Left kidney (tissue), 1 donor: ENCODE measurements at regions not wholly inside any gene's neighbourhood (a gene's known extent, or its start where the extent isn't known, plus 50 kb on each side); places are given as distances from the start of the nearest gene placed in this dataset.
"Not testable (repeated sequence)": the region's sequence is repeated elsewhere in the genome, so short reads cannot be mapped to it uniquely, and the experiment has no call there.

ENCODE experiments used
- DNase-seq: peaks from one replicate; pipeline ENCODE4 v3.0.0-alpha.2; 2013

DNA sequence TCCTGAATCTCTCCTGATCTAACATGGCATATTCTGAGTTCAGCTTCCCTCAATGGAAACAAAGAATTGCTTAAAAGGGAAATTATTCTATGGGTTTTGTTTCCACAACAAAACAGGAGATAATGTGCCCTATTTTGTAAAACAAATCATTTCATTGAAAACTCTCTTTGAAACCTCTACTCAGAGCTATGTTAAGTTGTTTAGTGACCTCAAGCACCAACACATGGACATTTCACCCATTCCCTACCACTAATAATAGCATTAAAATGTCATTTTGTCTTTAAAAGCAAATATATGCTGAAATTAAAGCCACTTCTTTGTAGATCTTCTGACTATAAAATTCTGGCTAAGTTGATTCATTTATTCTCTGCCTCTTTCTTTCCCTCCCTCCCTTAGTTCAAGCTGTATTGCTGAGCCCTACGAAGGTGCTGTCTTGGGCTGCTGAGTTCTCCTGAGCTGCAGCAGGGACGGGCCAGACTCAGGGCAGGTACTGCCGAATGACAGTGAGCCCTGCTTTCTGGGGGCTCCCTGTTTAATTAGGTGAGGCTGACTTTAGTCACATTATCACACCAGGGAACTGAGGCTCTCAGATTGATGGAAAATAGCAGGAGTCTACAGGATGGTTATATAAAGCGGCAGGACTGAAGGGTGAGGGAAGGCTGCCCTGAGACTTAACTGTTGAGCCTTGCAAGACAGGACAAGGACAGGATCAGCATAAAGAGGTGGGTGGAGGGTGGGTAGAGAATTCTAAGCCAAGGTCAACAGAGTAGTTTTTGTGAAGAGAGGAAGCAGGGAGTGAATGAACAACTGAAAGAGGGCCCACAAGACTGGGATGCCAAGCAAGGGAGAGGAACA is 1685.1 kb downstream of the SPATA31A7 start:
- DNase-seq = not testable (repeated sequence)

DNA sequence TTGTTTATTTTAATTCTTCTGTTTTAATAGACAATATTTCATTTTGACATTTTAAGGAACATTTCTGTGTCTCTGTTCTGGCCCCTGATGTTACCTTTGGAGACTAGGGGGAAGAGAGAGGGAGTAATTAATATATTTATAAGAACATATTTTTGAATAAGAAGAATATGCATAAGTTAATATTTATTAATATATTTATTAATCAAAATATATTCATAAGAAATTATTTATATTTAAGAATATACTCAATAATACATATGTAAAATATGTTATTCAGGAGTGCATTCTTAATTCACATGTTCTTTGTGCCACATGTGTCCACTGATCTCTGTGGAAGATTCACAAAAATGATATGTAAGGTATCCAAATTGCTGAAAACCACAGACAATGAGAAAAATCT is 1687.7 kb downstream of the SPATA31A7 start:
- not testable (repeated sequence) for DNase-seq

GRCh38 chr9:62877987-62878386 is 1688.2 kb downstream of the SPATA31A7 start:
- DNase-seq = not testable (repeated sequence)

DNA sequence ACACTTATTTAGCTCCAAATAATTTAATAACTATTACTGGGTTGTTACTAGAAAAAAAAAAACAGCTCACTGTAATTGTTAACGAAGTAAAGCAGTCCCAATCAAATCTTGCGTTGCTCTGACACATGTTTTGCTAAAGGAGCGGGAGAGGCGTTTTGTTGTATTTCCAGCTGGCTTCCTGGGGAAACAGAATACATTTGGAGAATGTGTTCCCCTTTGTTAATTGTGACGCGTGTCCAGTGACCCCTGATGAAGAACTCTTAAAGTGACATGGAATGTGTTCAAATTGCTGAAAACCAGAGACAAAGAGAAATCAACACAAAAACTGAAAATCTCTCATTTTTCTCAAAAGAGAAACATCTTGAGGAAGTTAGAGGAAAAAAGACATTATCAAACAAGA is 1690.6 kb downstream of the SPATA31A7 start:
- not testable (repeated sequence) for DNase-seq

GRCh38 chr9:62880971-62881370 is 1691.1 kb downstream of the SPATA31A7 start:
- not testable (repeated sequence) for DNase-seq

DNA sequence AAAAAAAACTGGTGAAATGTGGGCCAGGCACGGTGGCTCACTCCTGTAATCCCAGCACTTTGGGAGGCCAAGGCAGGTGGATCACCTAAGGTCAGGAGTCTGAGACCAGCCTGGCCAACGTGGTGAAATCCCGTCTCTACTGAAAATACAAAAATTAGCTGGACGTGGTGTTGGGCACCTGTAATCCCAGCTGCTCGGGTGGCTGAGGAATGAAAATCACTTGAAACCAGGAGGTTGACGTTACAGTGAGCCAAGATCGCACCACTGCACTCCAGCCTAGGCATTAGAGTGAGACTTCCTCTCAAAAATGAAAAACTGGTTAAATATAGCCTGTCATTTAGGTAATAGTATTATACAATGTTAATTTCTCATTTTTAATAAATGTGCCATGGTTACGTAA is 1692.0 kb downstream of the SPATA31A7 start:
- DNase-seq = not testable (repeated sequence)

GRCh38 chr9:62882717-62883116 is 1692.9 kb downstream of the SPATA31A7 start:
- DNase-seq = not testable (repeated sequence)

- not testable (repeated sequence) for DNase-seq
Observed at GRCh38 chr9:62896692-62897091, 1706.9 kb downstream of the SPATA31A7 start.

GRCh38 chr9:62897411-62898225 is 1707.8 kb downstream of the SPATA31A7 start:
- DNase-seq = peak; percentile 65

DNA sequence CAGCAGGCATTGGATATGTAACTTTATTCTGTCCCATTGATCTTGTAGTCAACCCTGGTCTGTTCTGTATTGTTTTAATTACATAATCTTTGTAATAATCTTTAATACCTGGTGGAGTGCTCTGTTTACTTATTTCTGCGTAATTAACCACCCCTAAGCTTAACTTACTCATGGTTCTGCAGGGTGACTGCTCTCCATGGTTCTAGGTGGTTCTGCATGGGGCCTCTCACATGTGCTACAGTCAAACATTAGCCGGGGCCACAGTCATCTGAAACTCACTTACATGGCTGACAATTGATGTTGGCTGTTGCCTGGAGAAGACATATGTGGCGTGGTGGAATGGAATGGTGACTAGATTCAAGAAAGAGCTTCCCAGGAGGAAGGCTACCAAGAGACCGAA is 1709.8 kb downstream of the SPATA31A7 start:
- not testable (repeated sequence) for DNase-seq

DNA sequence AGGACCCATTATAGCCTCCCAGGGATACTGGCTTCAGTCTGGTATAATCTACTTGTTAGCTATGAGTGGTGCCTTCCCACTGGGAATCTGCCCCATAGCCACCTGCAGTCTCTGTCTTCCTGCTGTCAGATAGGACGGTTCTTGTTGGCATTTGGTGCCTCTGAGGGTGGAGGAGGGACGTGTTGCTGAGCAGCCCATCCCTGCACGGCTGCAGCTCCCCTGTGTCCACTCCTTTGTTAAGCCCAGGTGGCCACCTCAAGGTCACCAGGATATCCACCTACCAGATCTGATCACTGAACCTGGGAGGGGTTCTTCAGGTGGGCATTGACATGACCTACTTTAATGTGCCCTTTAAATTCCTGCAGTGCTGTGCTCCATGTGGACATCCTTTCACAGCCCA is 1714.2 kb downstream of the SPATA31A7 start:
- not testable (repeated sequence) for DNase-seq

- not testable (repeated sequence) for DNase-seq
Observed at GRCh38 chr9:62905722-62906121, 1715.9 kb downstream of the SPATA31A7 start.

- not testable (repeated sequence) for DNase-seq
Observed at GRCh38 chr9:62907866-62908265, 1718.0 kb downstream of the SPATA31A7 start.

DNA sequence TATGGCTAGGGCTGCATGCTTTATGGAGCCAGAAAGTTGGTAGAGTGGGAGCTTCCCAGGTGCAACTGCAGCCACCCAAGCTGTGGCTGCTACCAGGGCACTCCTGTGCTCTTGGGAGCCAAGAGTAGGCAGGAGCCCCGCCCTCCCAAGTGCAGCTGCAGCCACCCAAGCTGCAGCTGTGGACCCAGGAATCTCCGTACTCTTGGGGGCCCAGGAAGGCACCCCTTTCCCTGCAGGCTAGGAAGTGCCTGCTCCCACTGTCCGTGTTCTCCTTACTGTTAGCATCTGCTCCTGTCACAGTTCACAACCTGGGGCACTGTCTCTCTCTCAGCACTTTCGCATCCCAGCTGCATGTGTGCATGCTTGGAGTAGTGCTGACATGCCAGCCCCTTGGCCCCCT is 1718.4 kb downstream of the SPATA31A7 start:
- not testable (repeated sequence) for DNase-seq

GRCh38 chr9:62909447-62909846 is 1719.6 kb downstream of the SPATA31A7 start:
- DNase-seq = not testable (repeated sequence)

DNA sequence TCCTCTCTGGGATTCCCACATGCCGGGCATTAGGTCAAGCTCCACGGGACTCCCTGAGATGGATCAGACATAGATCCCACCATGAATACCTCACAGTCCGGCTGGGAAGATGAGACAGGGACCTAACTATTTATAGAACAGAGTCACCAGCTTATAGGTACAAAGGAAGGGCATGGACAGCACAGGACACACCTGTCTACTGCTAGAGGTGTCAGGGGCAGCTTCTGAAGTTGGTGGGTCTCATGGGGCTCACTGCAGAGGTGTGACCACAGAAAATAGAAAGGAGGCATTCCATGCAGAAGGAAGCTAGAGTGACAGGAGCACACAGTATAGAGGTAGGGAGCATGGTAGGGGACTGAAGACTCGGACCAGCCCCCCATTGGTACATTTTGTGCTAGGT is 1722.4 kb downstream of the SPATA31A7 start:
- DNase-seq = not testable (repeated sequence)

DNA sequence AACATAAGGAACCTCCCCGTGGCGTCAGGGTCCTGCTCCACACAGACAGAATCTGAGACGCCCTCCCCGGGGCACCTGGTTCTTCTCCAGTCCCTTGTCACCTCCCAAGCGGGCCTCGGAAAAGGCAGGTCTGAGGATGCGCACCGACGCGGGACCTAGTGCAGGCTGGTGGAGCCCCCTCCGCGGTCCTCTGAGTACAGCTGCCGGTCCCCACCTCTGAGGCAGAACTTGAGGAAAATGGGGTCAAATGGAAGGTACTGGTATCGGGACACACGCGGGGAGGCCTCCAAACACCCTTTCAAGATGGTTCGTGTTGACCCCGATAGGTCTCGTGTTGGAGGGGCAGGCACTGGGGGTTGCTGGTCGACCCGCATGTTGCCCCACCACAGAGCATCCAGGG is 1725.3 kb downstream of the SPATA31A7 start:
- not testable (repeated sequence) for DNase-seq

- DNase-seq = not testable (repeated sequence)
Observed at GRCh38 chr9:62915661-62916060, 1725.8 kb downstream of the SPATA31A7 start.

DNA sequence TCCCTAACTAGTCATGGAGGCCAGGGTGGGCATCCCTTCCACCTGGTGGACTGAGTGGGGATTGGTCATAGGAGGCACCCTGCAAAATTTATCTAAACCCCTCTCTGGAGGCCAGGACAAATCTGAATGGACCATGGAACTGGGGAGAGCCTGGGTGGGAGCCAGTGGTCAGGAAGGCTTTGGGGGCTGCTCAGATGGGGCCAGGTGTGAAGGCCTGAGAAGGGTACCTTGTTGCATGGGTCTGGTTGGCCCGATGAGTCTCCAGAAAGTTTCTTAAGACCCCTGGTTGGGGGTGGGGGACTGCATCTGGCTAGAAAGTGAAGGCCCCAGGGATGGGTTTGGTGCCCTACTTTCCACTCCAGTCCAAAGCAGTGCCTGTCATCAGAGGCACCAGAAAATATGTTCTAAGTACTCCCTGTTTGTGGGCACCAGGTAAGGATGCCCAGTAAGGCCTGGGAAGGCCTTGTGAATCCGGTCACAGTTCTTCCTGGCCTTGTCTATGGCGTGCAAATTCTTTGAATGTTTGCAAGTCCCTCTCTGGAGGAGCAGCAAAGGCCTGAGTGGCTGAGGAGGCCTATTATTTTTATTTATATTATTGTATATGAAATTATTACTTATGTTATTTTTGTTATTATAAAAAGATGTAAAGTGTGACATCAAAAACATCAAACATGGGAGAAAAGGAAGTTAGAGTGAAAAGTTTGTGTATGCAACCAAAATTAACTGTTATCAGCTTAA is 1729.0 kb downstream of the SPATA31A7 start:
- DNase-seq = not testable (repeated sequence)

DNA sequence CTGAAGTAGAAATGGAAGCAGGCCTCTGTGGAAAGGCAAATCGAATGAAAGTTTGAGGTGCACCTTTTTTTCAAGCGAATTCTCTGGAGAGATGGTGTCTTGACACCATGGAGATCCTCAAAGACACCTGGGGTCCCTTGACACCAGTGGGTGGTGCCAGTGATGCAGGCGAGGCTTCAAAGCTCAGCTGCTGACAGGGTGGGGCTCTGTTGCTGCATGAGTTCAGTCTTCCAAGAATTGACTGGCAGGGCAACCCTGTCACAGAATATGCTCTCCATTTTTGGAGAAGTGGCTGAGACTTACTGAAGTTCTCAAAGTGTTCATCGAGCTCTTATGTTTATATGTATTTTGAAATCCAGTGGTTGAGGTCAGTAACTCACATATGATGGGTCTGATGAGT is 1741.6 kb downstream of the SPATA31A7 start:
- not testable (repeated sequence) for DNase-seq

DNA sequence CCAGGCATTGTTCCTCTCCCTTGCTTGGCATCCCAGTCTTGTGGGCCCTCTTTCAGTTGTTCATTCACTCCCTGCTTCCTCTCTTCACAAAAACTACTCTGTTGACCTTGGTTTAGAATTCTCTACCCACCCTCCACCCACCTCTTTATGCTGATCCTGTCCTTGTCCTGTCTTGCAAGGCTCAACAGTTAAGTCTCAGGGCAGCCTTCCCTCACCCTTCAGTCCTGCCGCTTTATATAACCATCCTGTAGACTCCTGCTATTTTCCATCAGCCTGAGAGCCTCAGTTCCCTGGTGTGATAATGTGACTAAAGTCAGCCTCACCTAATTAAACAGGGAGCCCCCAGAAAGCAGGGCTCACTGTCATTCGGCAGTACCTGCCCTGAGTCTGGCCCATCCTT is 1763.0 kb downstream of the SPATA31A7 start:
- not testable (repeated sequence) for DNase-seq
